Right lobe of liver (tissue), 6 donors: ENCODE measurements at regions not wholly inside any gene's neighbourhood (a gene's known extent, or its start where the extent isn't known, plus 50 kb on each side); places are given as distances from the start of the nearest gene placed in this dataset.

Experiments used
- ATAC-seq, 4 donors: fragments of 200-7000 bp; cut with Tn5 transposase; one replicate each; pipeline ENCODE4 v1.9.1; 2020; ENCODE audit warnings: mild to moderate bottlenecking in 4 of 4, moderate library complexity in 4 of 4
- DNase-seq, 3 donors: peaks; one replicate each; pipeline ENCODE4 v3.0.0-alpha.2; 2020
- H3K27ac ChIP-seq, 3 donors: fragments of 200-600 bp; one replicate each; pipeline ENCODE4 v1.8.0; 2022
- H3K27me3 ChIP-seq, 2 donors: fragments of 200-600 bp; one replicate each; pipeline ENCODE4 v1.8.0; 2022
- H3K36me3 ChIP-seq, 4 donors: fragments of 200-600 bp; sonication (generic) in 1 of 4; one replicate each; pipeline versions ENCODE4 v1.5.1 to v1.8.0; 2017 to 2022; ENCODE audit warnings: control low read depth in 1 of 4
- H3K4me1 ChIP-seq, 4 donors: fragments of 200-600 bp; sonication (generic) in 1 of 4; one replicate each; pipeline versions ENCODE4 v1.5.1 to v1.8.0; 2017 to 2022; ENCODE audit warnings: control low read depth in 1 of 4
- H3K4me3 ChIP-seq, 3 donors: fragments of 200-600 bp; one replicate each; pipeline ENCODE4 v1.8.0; 2022
- H3K9me3 ChIP-seq, 4 donors: fragments of 200-600 bp; sonication (generic) in 1 of 4; one replicate each; pipeline versions ENCODE4 v1.5.1 to v1.8.0; 2017 to 2022; ENCODE audit warnings: control low read depth in 1 of 4
- POLR2A ChIP-seq: fragments of 450-650 bp; IDR thresholded peaks from one replicate; pipeline ENCODE4 v1.6.1; 2017; ENCODE audit warnings: antibody characterized with exemption, mild to moderate bottlenecking
- WGBS: methylation state at CpG from one replicate; pipeline ENCODE4 v1.1.6; 2018; ENCODE audit warnings: low coverage, low lambda C conversion rate; ENCODE audit not compliant: insufficient coverage; ENCODE audit errors: missing lambda C conversion rate; 5-methylcytosine and 5-hydroxymethylcytosine counted together
- intact Hi-C, 2 donors: fragments of 100-400 bp; cut with DNase I; formaldehyde crosslinking; loops; one replicate each; pipeline versions ENCODE4 v1.11.2 to v1.14.1; 2022
- TF ChIP-seq, protein P1 (sequence below), 4 donors: fragments of 200-600 bp in 3 of 4; fragments of 450-650 bp in 1 of 4; IDR thresholded peaks; one replicate each; pipeline versions ENCODE4 v1.5.1 to v1.8.0; 2016 to 2022; ENCODE audit warnings: antibody characterized with exemption in 4 of 4, mild to moderate bottlenecking in 2 of 4
- donor health status: DM: no; HTN: yes; CAD: no.
- donor health status: DM: no; HTN: no; CAD: no.
- donor health status: DM: no; HTN: no; CAD: no.
- donor health status: DM: no; HTN: yes; CAD: no.
- donor health status: DM: no; HTN: yes; CAD: no.

DNA sequence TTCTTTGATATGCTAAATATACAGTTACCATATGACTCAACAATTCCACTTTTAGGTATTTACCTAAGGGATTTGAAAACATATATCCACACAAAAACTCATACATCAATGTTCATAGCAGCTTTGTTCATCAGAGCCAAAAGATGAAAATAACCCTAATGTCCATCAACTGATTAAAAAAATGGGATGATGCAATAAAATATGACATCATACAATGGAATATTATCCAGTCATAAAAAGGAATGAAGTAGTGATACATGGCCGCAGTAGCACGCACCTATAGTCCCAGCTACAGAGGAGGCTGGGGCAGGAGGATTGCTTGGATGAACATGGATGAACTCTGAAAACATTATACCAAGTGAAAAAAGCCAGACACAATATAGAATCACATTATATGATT, 101.4 kb upstream of the SIRPA start:
- no peak overlapping the region for H3K27ac ChIP-seq
- intact Hi-C loops: no loop called here
- 95% methylated on average over 2 of the region's 2 CpGs for WGBS
- TF ChIP-seq, protein P1, sequence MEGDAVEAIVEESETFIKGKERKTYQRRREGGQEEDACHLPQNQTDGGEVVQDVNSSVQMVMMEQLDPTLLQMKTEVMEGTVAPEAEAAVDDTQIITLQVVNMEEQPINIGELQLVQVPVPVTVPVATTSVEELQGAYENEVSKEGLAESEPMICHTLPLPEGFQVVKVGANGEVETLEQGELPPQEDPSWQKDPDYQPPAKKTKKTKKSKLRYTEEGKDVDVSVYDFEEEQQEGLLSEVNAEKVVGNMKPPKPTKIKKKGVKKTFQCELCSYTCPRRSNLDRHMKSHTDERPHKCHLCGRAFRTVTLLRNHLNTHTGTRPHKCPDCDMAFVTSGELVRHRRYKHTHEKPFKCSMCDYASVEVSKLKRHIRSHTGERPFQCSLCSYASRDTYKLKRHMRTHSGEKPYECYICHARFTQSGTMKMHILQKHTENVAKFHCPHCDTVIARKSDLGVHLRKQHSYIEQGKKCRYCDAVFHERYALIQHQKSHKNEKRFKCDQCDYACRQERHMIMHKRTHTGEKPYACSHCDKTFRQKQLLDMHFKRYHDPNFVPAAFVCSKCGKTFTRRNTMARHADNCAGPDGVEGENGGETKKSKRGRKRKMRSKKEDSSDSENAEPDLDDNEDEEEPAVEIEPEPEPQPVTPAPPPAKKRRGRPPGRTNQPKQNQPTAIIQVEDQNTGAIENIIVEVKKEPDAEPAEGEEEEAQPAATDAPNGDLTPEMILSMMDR (IDR thresholded peaks at IDR 0.05): no peak
- TF ChIP-seq POLR2A: no peak
- no peaks in the 10 kb centered on the region for H3K27me3 ChIP-seq
- DNase-seq (no peak), ATAC-seq (no peak)
- no peaks in the 10 kb centered on the region for H3K36me3 ChIP-seq
- no peak overlapping the region for H3K4me3 ChIP-seq
- no peaks in the 10 kb centered on the region for H3K9me3 ChIP-seq
- no peaks in the 10 kb centered on the region for H3K4me1 ChIP-seq

DNA sequence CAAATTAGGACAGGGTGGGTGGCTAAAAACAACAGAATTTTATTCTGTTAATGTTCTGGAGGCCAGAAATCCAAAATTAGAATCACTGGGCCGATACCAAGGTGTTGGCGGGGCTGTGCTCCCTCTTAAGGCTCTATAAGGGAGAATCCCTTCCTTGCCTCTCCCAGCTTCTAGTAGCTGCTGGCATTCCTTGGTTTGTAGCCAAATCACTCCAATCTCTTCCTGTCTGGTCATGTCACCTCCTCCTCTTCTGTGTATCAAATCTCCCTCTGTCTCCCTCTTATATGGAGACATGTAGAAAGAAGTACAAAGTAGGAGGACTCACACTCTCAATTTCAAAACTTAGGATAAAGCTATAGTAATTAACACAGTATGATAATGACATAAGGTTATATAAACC, 102.9 kb upstream of the SIRPA start:
- Histone ChIP-seq H3K4me1 (no peaks in the 10 kb centered on the region), H3K36me3 (no peaks in the 10 kb centered on the region), H3K27ac (no peak overlapping the region), H3K4me3 (no peak overlapping the region), H3K9me3 (no peaks in the 10 kb centered on the region), H3K27me3 (no peaks in the 10 kb centered on the region)
- TF ChIP-seq, protein P1 (IDR thresholded peaks at IDR 0.05): no peak
- no peak for TF ChIP-seq POLR2A
- 60% methylated on average over 1 of the region's 2 CpGs for WGBS
- intact Hi-C loops: no loop called here
- ATAC-seq (no peak), DNase-seq (no peak)

DNA sequence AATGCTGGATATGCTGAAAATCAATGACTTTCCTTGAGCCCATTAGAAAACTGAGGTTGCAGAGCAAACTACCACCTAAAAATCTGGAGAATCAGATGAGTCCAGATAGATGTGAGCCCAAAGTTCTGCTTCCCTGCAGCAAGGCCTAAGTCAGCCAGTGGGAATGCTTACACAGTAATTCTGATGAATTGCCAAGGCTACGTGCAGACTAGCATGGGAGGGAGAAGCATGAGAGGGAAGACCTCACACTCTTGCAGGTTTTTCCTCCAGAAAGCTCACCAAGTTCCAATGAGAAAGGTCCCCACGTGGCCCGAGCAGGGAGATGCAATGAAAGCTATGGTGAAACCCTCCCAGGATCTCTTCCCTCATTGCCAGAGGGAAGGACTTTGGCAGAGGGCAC, 104.8 kb upstream of the SIRPA start:
- Histone ChIP-seq H3K4me3 (no peak overlapping the region), H3K27ac (no peak overlapping the region), H3K27me3 (no peaks in the 10 kb centered on the region), H3K9me3 (no peaks in the 10 kb centered on the region), H3K4me1 (no peaks in the 10 kb centered on the region), H3K36me3 (no peaks in the 10 kb centered on the region)
- ATAC-seq (no peak), DNase-seq (no peak)
- WGBS: 53% methylated on average over 3 of the region's 3 CpGs
- TF ChIP-seq, protein P1 (IDR thresholded peaks at IDR 0.05): no peak
- no peak for TF ChIP-seq POLR2A
- intact Hi-C loops: no loop called here

DNA sequence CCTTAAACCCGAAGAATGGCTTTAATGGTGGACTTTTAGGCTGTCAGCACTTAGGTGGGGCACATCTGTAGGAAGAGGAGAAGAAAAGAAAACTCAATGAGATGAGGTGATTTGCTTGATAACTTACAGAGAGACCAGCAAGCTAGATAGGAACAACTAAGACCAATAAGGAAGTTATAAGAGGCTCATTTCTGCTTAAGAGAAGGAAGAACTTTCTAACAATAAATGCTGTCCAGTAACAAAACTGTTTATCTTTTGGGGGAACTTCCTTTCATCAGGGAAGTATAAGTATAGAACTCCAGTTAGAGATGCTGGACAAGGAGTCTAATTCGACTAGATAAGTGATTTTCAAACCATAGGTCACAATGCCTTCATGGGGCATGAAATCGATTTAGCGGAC, 107.2 kb upstream of the SIRPA start:
- intact Hi-C loops: no loop called here
- Histone ChIP-seq H3K27me3 (no peaks in the 10 kb centered on the region), H3K9me3 (no peaks in the 10 kb centered on the region), H3K27ac (no peak overlapping the region), H3K4me1 (no peaks in the 10 kb centered on the region), H3K36me3 (no peaks in the 10 kb centered on the region), H3K4me3 (no peak overlapping the region)
- ATAC-seq (no peak), DNase-seq (no peak)
- 61% methylated on average over 4 of the region's 4 CpGs for WGBS
- no peak for TF ChIP-seq POLR2A
- TF ChIP-seq, protein P1 (IDR thresholded peaks at IDR 0.05): no peak

DNA sequence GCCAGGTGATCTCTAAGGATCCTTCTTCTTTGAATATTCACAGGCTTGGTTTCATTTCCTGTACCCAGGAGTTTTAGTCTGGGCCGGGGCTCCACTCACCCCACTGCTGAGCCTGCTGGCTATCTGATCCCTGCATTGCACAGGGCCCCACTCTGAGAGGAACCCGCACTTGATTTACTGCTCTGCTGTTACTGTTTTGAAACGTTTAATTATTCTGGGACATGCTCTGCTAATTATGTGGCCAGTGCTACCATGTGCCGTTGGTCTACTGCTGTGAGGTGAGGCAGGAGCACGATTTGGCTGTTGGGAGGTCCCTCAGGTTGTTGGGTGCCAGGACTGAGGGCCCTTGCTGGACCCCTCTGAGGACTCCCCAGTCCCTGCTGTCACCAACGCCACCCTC, 108.7 kb upstream of the SIRPA start:
- Histone ChIP-seq H3K9me3 (no peaks in the 10 kb centered on the region), H3K4me1 (no peaks in the 10 kb centered on the region), H3K36me3 (no peaks in the 10 kb centered on the region), H3K4me3 (no peak overlapping the region), H3K27me3 (no peaks in the 10 kb centered on the region), H3K27ac (no peak overlapping the region)
- intact Hi-C loops: no loop called here
- DNase-seq (no peak), ATAC-seq (peak in 1 of 4 donors; percentile 28)
- TF ChIP-seq, protein P1 (IDR thresholded peaks at IDR 0.05): no peak
- TF ChIP-seq POLR2A: no peak
- WGBS: 39% methylated on average over 5 of the region's 6 CpGs
